Esophagus muscularis mucosa (tissue), 4 donors: ENCODE measurements at regions not wholly inside any gene's neighbourhood (a gene's known extent, or its start where the extent isn't known, plus 50 kb on each side); places are given as distances from the start of the nearest gene placed in this dataset.

ENCODE experiments used
- DNase-seq: peaks from one replicate; pipeline ENCODE4 v3.0.0-alpha.2; 2017; ENCODE audit errors: extremely low spot score
- H3K27ac ChIP-seq, 4 donors: fragments of 200-600 bp; sonication (generic); replicated peaks in 1 of 4; 1 replicate in 3 of 4; 2 replicates in 1 of 4; pipeline ENCODE4 v1.5.1; 2016 to 2019; ENCODE audit warnings: mild to moderate bottlenecking in 1 of 4
- H3K27me3 ChIP-seq, 4 donors: fragments of 200-600 bp; sonication (generic); one replicate each; pipeline versions ENCODE4 v1.5.1 to v1.6.0; 2016 to 2019
- H3K36me3 ChIP-seq, 4 donors: fragments of 200-600 bp; sonication (generic); one replicate each; pipeline ENCODE4 v1.5.1; 2016 to 2019
- H3K4me1 ChIP-seq, 4 donors: fragments of 200-600 bp; sonication (generic); one replicate each; pipeline ENCODE4 v1.5.1; 2016 to 2019
- H3K4me3 ChIP-seq, 4 donors: fragments of 200-600 bp; sonication (generic); 1 replicate in 2 of 4; 2 replicates in 2 of 4; pipeline ENCODE4 v1.5.1; 2016 to 2019; ENCODE audit warnings: mild to moderate bottlenecking in 4 of 4, moderate library complexity in 1 of 4
- H3K9me3 ChIP-seq, 4 donors: fragments of 200-600 bp; sonication (generic); 1 replicate in 3 of 4; 2 replicates in 1 of 4; pipeline ENCODE4 v1.5.1; 2016 to 2019
- EP300 ChIP-seq: sonication (generic); formaldehyde crosslinking; IDR thresholded peaks from one replicate; pipeline ENCODE4 v1.6.1; 2017; ENCODE audit warnings: antibody characterized with exemption
- POLR2A ChIP-seq: fragments of 450-650 bp; IDR thresholded peaks from one replicate; pipeline ENCODE4 v1.6.1; 2017; ENCODE audit warnings: antibody characterized with exemption, moderate library complexity, mild to moderate bottlenecking, low read depth
- POLR2AphosphoS5 ChIP-seq, 2 donors: sonication (generic); formaldehyde crosslinking; IDR thresholded peaks; one replicate each; pipeline ENCODE4 v1.6.1; 2017; ENCODE audit warnings: antibody characterized with exemption in 2 of 2
- WGBS: methylation state at CpG from one replicate; pipeline ENCODE4 v1.1.5; 2018; 5-methylcytosine and 5-hydroxymethylcytosine counted together
- intact Hi-C: fragments of 100-400 bp; cut with DNase I; formaldehyde crosslinking; loops from one replicate; pipeline ENCODE4 v1.15.1; 2023
- TF ChIP-seq, protein P1 (sequence below), 3 experiments: fragments of 200-600 bp in 2 of 3; fragments of 450-650 bp in 1 of 3; sonication (generic) in 2 of 3; IDR thresholded peaks; one replicate each; pipeline ENCODE4 v1.5.1; 2017 to 2019; ENCODE audit warnings: antibody characterized with exemption in 3 of 3, mild to moderate bottlenecking in 2 of 3, moderate library complexity in 1 of 3

DNA sequence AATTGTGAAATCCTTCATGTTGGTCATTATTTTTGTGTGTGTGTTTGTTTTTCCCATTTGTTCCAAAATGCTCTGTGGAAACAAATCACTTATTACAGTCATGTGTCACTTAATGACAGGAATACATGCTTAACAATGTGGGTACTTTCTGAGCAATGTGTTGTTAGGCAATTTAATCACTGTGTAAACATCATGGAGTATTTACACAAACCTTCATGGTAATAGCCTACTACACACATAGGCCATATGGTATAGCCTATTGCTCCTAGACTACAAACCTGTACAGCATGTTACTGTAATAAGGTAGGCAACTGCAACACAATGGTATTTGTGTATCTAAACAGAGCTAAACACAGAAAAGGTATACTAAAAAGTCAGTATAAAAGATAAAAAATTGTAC lies 388.9 kb upstream of the PPP1R2C start:
- intact Hi-C loops = no loop called here
- H3K9me3 ChIP-seq = peaks cover 0 to 4% (median 0%) of the 10 kb centered on the region in 4 donors
- no peaks in the 10 kb centered on the region for H3K27me3 ChIP-seq
- H3K4me1 ChIP-seq = no peaks in the 10 kb centered on the region
- no peak overlapping the region for H3K27ac ChIP-seq
- DNase-seq = no peak
- no peaks in the 10 kb centered on the region for H3K36me3 ChIP-seq
- no peak overlapping the region for H3K4me3 ChIP-seq
- TF ChIP-seq, protein P1, sequence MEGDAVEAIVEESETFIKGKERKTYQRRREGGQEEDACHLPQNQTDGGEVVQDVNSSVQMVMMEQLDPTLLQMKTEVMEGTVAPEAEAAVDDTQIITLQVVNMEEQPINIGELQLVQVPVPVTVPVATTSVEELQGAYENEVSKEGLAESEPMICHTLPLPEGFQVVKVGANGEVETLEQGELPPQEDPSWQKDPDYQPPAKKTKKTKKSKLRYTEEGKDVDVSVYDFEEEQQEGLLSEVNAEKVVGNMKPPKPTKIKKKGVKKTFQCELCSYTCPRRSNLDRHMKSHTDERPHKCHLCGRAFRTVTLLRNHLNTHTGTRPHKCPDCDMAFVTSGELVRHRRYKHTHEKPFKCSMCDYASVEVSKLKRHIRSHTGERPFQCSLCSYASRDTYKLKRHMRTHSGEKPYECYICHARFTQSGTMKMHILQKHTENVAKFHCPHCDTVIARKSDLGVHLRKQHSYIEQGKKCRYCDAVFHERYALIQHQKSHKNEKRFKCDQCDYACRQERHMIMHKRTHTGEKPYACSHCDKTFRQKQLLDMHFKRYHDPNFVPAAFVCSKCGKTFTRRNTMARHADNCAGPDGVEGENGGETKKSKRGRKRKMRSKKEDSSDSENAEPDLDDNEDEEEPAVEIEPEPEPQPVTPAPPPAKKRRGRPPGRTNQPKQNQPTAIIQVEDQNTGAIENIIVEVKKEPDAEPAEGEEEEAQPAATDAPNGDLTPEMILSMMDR (IDR thresholded peaks at IDR 0.05) = no peak
- TF ChIP-seq POLR2AphosphoS5 (IDR thresholded peaks at IDR 0.05) (no peak), POLR2A (no peak), EP300 (no peak)

DNA sequence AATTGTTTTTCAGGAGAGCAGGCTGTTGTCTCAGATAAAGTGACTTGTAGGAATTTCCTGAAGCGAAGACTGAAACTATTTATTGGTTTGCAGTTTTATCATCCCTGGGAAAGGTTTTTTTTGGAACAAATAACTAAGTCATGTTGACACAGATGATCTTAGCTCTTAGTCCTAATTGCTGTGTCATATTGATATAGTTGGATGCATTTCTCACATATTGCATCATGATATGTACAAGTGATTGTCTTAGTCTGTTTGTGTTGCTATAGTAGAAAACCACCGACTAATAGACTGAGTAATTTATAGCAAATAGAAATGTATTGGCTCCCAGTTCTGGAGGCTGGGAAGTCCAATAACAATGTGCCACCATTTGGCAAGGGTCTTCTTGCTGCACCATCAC lies 397.5 kb upstream of the PPP1R2C start:
- intact Hi-C loops = no loop called here
- 66% methylated on average over 2 of the region's 2 CpGs for WGBS

DNA sequence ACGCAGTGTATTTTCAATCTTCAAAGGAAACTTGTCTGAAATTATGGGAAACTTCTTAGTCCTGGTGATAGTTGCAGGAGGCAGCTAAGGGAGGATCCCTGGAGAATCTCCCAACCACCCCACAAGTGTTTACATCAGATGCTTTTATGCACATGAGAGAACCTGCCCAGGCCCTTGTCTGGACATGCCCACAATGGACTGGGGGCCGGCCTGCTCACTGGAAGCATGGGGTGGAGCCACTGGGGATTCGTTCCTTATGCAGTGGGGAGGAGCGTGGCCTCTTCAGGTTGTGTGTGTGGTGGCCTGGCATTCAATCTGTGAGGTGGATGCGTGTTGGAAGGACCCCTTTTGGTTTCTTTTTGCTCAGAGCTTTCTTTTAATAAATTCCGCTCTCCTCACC lies 398.7 kb upstream of the PPP1R2C start:
- Histone ChIP-seq H3K9me3 (no peaks in the 10 kb centered on the region), H3K4me3 (no peak overlapping the region), H3K4me1 (no peaks in the 10 kb centered on the region), H3K27ac (no peak overlapping the region), H3K27me3 (no peaks in the 10 kb centered on the region), H3K36me3 (no peaks in the 10 kb centered on the region)
- intact Hi-C loops = no loop called here
- WGBS = 88% methylated on average over 5 of the region's 6 CpGs
- no peak for DNase-seq
- no peak for TF ChIP-seq POLR2A
- TF ChIP-seq, protein P1 (IDR thresholded peaks at IDR 0.05) = no peak
- TF ChIP-seq POLR2AphosphoS5 (IDR thresholded peaks at IDR 0.05) = no peak
- TF ChIP-seq EP300 = no peak

More for the DNA sequence above, 397.5 kb upstream of the PPP1R2C start:
- Histone ChIP-seq H3K27ac (no peak overlapping the region), H3K4me3 (no peak overlapping the region), H3K27me3 (no peaks in the 10 kb centered on the region), H3K4me1 (no peaks in the 10 kb centered on the region), H3K36me3 (no peaks in the 10 kb centered on the region), H3K9me3 (no peaks in the 10 kb centered on the region)
- no peak for DNase-seq
- TF ChIP-seq EP300 = no peak
- TF ChIP-seq, protein P1 (IDR thresholded peaks at IDR 0.05) = no peak
- no peak for TF ChIP-seq POLR2A
- TF ChIP-seq POLR2AphosphoS5 (IDR thresholded peaks at IDR 0.05) = no peak

DNA sequence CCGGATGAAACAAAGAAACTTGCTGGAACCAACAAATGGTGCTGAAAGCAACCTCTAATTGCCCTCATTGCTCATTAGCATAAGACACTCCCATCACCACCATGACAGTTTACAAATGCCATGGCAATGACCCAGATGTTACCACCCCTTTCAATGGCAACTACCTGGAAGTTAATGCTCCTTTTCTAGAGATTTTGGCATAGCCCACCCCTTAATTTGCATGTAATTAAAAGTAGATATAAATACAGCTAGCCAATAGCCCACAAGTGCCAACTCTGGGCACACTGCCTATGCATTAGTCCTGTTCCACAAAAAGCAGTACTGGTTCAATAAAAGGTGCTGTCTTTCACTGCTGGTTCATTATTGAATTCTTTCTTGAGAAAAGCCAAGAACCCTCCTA lies 410.3 kb upstream of the PPP1R2C start:
- no peak overlapping the region for H3K27ac ChIP-seq
- H3K9me3 ChIP-seq = no peaks in the 10 kb centered on the region
- H3K27me3 ChIP-seq = no peaks in the 10 kb centered on the region
- intact Hi-C loops = no loop called here
- no peaks in the 10 kb centered on the region for H3K36me3 ChIP-seq
- TF ChIP-seq POLR2AphosphoS5 (IDR thresholded peaks at IDR 0.05) (no peak), POLR2A (no peak), EP300 (no peak)
- TF ChIP-seq, protein P1 (IDR thresholded peaks at IDR 0.05) = no peak
- H3K4me1 ChIP-seq = no peaks in the 10 kb centered on the region
- DNase-seq = no peak
- no peak overlapping the region for H3K4me3 ChIP-seq
- WGBS = 100% methylated on average over 1 of the region's 1 CpG

DNA sequence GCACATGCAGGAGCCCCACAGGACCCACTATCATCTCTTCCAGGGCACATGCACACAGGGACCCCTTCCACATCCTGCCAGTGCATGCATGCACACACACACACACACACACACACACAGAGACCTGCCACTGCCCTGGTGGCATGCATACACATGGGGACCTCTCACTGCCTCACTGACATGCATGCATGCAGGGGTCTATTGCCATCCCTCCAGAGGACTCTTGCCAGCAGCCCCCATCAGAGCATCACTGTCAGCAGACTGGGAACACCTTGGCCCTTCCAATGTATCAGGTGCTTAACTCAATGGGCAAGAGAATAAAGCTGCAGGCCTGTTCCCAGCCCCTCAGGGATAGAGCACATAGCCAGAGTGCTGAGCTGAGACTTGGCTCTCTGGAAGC lies 433.6 kb upstream of the PPP1R2C start:
- H3K27ac ChIP-seq = no peak overlapping the region
- intact Hi-C loops = no loop called here
- no peaks in the 10 kb centered on the region for H3K36me3 ChIP-seq
- no peaks in the 10 kb centered on the region for H3K4me1 ChIP-seq
- peaks cover 0 to 9% (median 0%) of the 10 kb centered on the region in 4 donors for H3K9me3 ChIP-seq
- no peak for DNase-seq
- no peaks in the 10 kb centered on the region for H3K27me3 ChIP-seq
- H3K4me3 ChIP-seq = no peak overlapping the region
- TF ChIP-seq POLR2A = no peak
- TF ChIP-seq, protein P1 (IDR thresholded peaks at IDR 0.05) = no peak
